ENCODE measurements at regions not wholly inside any gene's neighbourhood (a gene's known extent, or its start where the extent isn't known, plus 50 kb on each side); places are given as distances from the start of the nearest gene placed in this dataset.

DNA sequence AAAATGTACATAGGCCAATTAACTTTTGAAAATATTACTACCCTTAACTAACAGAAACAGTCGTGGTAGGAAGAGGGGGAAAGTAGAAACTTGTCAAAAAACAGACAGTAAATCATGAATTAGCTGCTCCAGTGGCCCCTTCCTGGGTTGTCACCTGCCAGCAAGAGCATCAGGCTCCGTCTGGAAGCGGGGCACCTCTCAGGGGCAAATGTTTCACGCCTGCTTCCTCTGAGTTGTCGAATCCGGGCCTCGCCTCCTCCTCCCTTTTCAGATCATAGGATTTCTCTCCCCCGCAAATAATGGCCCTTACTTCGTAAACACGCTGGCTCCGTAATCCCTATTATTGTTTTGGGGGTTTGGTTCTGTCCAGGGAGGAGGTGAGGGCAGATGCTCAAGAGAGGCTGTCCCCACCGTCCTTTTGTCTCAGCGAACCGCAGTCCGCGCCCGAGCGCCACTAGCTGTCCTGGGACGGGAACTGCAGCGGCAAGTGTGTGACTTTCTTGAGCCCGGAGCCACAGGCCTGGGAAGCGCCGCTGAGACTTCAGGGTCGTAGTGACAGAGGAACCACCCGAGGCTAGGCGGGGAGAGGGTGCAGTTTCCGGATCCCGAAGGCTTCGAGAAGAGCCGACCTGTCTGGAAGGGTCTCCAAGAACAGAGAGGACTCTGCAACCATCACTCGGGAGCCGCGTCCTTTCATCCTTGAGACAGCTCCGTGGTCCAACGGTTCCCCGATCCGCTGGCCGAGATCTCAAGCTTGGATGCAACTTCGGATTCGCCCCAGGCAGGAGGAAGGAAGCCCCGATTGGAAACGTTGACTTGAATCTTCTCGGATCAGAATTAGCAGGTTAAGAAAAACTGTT, 214.5 kb upstream of the ZNF184 start:
- DNase-seq (ENCODE audit: low read depth in 1 of 2, low spot score in 2 of 2), result peak; percentile 77 to 81
- no peaks in the 10 kb centered on the region for H3K27me3 ChIP-seq (replicated peaks)
- peaks cover 3% of the 10 kb centered on the region; the same call in 1 of the 2 replicates for H3K4me1 ChIP-seq (replicated peaks)
- no peaks in the 10 kb centered on the region for H3K36me3 ChIP-seq
- H3K9me3 ChIP-seq (replicated peaks), result no peaks in the 10 kb centered on the region; the same call in 1 of the 2 replicates
- H3K27ac ChIP-seq, result no peak overlapping the region
- peak overlapping the region; percentile 43 for H3K4me3 ChIP-seq

DNA sequence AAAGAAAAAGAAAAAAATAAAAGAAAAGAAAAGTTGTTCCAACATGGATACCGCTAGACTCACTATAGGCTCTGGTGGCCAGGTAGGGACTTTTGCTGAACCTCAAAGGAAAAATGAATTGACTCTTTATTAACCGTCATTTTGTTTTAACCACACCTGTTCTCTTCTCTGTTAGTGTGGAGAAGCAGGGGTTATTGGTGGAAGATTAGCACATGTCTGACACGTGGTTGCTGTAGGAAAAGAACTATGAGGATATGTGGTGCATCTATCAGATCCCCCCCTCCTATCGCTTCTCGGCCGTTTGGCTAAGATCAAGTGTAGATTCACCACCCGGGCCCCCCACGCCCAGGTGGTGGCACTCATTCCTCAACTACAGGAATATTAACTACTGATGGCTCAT, 212.4 kb upstream of the ZNF184 start:
- no peak overlapping the region for H3K4me3 ChIP-seq
- no peak overlapping the region for H3K27ac ChIP-seq
- no peak for DNase-seq (ENCODE audit: low read depth in 1 of 2, low spot score in 2 of 2)
- no peaks in the 10 kb centered on the region for H3K27me3 ChIP-seq (replicated peaks)
- H3K9me3 ChIP-seq (replicated peaks), result peaks cover 5% of the 10 kb centered on the region
- H3K4me1 ChIP-seq (replicated peaks), result peaks cover 3% of the 10 kb centered on the region; the same call in 1 of the 2 replicates
- H3K36me3 ChIP-seq, result no peaks in the 10 kb centered on the region

DNA sequence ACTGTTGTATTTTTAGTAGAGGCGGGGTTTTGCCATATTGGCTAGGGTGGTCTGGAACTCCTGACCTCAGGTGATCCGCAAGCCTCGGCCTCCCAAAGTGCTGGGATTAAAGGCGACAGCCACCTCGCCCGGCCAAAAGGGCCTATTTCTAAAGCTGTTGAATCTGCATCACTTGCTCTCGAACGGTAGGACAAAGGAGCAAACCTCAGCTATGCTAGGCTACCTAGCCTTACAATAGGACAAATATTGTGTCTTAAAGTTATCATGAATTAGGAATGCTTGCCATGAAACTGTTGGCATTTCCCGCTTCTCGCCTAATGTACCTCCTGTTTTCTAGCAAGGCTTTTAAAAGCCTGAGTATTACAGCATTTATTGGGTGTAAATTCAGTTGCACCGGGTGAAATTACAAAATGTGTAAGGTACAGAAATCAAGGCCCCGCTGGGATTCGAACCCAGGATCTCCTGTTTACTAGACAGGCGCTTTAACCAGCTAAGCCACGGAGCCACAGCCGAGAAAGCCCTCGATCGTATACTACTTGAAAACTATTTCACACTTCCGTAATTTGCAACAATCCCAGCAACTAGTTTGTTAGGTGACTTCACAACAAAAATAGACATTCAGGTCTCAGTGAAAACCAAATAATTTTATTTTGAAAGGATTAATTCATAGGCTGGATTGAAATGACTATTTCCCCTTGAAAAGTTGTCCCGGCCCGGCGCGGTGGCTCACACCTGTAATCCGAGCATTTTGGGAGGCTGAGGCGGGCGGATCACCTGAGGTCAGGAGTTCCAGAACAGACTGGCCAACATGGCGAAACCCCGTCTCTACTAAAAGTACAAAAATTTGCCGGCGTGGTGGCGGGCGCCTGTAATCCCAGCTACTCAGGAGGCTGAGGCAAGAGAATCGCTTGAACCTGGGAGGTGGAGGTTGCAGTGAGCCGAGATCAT, 211.6 kb upstream of the ZNF184 start:
- Histone ChIP-seq H3K27ac (no peak overlapping the region), H3K27me3 (replicated peaks) (no peaks in the 10 kb centered on the region), H3K4me3 (no peak overlapping the region), H3K9me3 (replicated peaks) (peaks cover 12% of the 10 kb centered on the region), H3K4me1 (replicated peaks) (peaks cover 3% of the 10 kb centered on the region; the same call in 1 of the 2 replicates), H3K36me3 (no peaks in the 10 kb centered on the region)
- DNase-seq (ENCODE audit: low read depth in 1 of 2, low spot score in 2 of 2), result peak; percentile 25 to 50

GRCh38 chr6:27679964-27680694, 207.2 kb upstream of the ZNF184 start:
- Histone ChIP-seq H3K4me1 (replicated peaks) (no peaks in the 10 kb centered on the region), H3K9me3 (replicated peaks) (peaks cover 14% of the 10 kb centered on the region), H3K27me3 (replicated peaks) (no peaks in the 10 kb centered on the region), H3K36me3 (no peaks in the 10 kb centered on the region), H3K4me3 (no peak overlapping the region), H3K27ac (no peak overlapping the region)
- no peak for DNase-seq (ENCODE audit: low read depth in 1 of 2, low spot score in 2 of 2)

- Histone ChIP-seq H3K27ac (no peak overlapping the region), H3K4me3 (no peak overlapping the region), H3K27me3 (replicated peaks) (no peaks in the 10 kb centered on the region), H3K4me1 (replicated peaks) (no peaks in the 10 kb centered on the region), H3K9me3 (replicated peaks) (peaks cover 14% of the 10 kb centered on the region), H3K36me3 (no peaks in the 10 kb centered on the region)
- no peak for DNase-seq (ENCODE audit: low read depth in 1 of 2, low spot score in 2 of 2)
These were observed 206.5 kb upstream of the ZNF184 start for GRCh38 chr6:27679308-27679963.

DNA sequence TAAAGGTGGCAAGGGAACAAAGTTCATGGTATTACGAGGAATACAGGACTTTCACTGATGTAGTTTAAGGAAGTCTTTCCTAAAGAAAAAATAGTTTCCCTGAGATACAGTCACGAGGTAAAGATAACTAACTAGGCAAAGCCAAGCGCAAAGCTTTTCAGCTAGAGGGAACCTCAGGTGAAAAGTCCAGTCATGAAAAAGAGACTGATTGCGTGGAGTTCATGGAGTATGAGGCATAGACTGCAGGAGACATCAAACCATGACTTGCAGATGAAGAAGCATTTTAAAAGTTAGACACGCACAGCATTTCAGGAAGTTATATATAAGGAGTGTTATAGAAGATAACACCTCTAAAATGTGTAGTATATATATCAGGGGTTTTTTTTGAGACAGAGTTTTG, 205.6 kb upstream of the ZNF184 start:
- Histone ChIP-seq H3K36me3 (no peaks in the 10 kb centered on the region), H3K27me3 (replicated peaks) (no peaks in the 10 kb centered on the region), H3K4me3 (no peak overlapping the region), H3K27ac (no peak overlapping the region), H3K9me3 (replicated peaks) (peaks cover 14% of the 10 kb centered on the region), H3K4me1 (replicated peaks) (no peaks in the 10 kb centered on the region)
- no peak for DNase-seq (ENCODE audit: low read depth in 1 of 2, low spot score in 2 of 2)

DNA sequence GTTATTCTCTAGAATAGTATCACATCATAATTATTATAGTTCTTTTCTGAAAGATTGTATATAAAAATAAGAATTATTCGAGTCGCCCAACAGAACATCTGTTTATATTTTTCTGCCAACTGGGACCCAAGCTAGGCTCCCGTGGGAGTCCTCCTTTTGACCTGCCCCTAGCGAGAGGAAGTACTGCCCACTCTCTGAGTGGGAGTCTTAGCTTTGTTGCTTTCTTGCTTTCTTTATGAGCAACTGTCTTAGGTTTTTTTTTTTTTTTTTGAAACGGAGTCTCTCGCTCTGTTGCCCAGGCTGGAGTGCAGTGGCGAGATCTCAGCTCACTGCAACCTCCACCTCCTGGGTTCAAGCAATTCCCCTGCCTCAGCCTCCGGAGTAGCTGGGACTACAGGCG, 202.0 kb upstream of the ZNF184 start:
- Histone ChIP-seq H3K4me1 (replicated peaks) (no peaks in the 10 kb centered on the region), H3K9me3 (replicated peaks) (peaks cover 5% of the 10 kb centered on the region), H3K27me3 (replicated peaks) (no peaks in the 10 kb centered on the region), H3K27ac (no peak overlapping the region), H3K4me3 (no peak overlapping the region), H3K36me3 (no peaks in the 10 kb centered on the region)
- DNase-seq (ENCODE audit: low read depth in 1 of 2, low spot score in 2 of 2), result no peak

DNA sequence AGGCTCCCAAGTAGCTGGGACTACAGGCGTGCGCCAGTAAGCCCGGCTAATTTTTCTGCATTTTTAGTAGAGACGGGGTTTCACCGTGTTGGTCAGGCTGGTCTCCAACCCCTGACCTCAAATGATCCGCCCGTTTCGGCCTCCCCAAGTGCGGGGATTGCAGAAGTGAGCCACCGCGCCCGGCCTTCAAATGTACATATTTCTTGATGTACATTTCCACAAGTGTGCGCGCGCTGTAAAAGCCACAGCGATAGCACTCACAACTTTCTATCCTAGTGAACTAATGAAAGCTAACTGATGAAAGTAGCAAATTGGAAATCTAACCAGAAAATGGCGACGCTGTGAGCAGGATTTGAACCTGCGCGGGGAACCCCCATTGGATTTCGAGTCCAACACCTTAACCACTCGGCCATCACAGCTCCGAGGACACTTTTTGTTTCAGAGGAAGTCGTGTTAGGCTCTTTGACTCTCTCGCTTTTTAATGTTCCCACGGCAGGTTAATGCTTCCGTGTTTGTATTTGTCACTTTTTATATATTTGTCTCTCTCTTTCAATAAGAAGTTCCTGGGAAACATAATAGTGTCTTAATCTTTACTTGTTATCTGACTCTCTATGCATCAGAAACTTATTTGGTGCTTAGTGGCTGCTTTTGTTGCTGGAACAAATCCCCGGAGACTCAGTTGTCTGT, 199.4 kb upstream of the ZNF184 start:
- H3K27ac ChIP-seq, result no peak overlapping the region
- H3K27me3 ChIP-seq (replicated peaks), result no peaks in the 10 kb centered on the region
- no peaks in the 10 kb centered on the region for H3K36me3 ChIP-seq
- no peak overlapping the region for H3K4me3 ChIP-seq
- H3K4me1 ChIP-seq (replicated peaks), result no peaks in the 10 kb centered on the region
- no peaks in the 10 kb centered on the region; the same call in 1 of the 2 replicates for H3K9me3 ChIP-seq (replicated peaks)
- DNase-seq (ENCODE audit: low read depth in 1 of 2, low spot score in 2 of 2), result no peak

DNA sequence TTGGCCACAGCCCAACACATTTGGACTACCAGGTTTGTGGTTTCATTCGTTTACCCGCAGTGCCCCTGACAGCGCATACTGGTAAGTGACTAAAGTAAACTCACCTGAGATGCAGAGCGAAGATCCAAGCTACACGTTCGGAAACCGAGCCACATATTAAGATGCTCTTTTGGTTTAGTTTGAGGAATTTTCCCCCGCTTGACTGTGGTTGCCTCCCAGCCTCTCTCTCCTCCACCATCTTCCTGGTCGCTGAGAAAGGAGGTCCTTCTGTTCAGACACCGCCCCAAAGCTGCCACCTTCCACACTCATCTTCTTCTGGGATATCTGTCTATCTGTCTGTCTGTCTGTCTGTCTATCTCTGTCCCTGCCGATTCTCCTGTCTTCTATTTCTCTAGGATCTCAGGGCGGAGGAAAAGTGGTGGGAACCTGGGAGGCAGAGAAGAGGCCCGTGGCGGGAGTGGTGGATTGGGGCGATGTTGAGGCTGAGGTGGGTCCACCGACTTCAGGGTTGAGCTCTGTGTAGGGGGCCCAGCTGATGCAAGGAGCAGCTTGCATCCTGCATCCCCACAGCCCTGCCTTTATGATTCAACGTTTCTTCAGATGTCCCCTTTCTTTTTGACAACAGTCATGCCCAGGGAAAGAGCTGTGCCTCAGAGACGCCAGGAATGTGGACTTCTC, 196.9 kb upstream of the ZNF184 start:
- no peak overlapping the region for H3K4me3 ChIP-seq
- no peaks in the 10 kb centered on the region; the same call in 1 of the 2 replicates for H3K9me3 ChIP-seq (replicated peaks)
- no peaks in the 10 kb centered on the region for H3K4me1 ChIP-seq (replicated peaks)
- H3K27me3 ChIP-seq (replicated peaks), result no peaks in the 10 kb centered on the region
- no peak overlapping the region for H3K27ac ChIP-seq
- no peaks in the 10 kb centered on the region for H3K36me3 ChIP-seq
- no peak for DNase-seq (ENCODE audit: low read depth in 1 of 2, low spot score in 2 of 2)

GRCh38 chr6:27669295-27669623, 196.4 kb upstream of the ZNF184 start:
- H3K27ac ChIP-seq, result no peak overlapping the region
- DNase-seq (ENCODE audit: low read depth in 1 of 2, low spot score in 2 of 2), result no peak
- H3K9me3 ChIP-seq (replicated peaks), result no peaks in the 10 kb centered on the region; the same call in 1 of the 2 replicates
- H3K4me3 ChIP-seq, result no peak overlapping the region
- no peaks in the 10 kb centered on the region for H3K4me1 ChIP-seq (replicated peaks)
- H3K36me3 ChIP-seq, result no peaks in the 10 kb centered on the region
- no peaks in the 10 kb centered on the region for H3K27me3 ChIP-seq (replicated peaks)

DNA sequence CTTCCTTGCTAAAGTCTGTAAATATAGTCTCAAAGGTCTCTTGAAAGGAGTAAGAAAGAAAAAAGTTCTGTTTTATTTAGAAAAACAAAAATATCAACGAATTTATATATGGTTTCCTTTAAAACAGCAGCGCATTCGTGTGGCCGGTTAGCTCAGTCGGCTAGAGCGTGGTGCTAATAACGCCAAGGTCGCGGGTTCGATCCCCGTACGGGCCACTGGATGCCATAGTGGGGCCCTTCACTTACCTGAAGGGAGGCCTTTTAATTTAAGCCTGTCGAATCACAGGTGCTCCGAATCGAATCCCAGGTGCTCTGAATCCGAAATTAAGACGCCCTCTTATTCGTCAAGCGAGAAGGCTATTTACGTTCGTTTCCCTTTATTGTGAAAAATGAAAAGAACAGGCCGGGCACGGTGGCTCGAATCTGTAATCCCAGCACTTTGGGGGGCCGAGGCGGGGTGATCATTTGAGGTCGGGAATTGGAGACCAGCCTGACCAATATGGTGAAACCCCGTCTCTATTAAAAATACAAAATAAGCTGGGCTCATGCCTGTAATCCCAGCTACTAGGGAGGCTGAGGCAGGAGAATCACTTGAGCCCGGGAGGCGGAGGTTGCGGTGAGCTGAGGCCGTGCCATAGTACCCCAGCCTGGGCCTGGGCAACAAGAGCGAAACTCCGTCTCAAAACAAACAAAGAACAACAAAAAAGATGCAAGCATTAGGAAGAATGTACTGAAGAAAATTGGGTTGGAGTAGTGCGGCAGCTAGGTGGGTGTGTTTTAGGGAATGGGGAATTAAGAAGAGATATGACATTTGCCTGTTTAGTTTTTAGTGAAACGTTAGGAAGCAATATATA, 195.8 kb upstream of the ZNF184 start:
- Histone ChIP-seq H3K27me3 (replicated peaks) (no peaks in the 10 kb centered on the region), H3K4me1 (replicated peaks) (no peaks in the 10 kb centered on the region), H3K9me3 (replicated peaks) (no peaks in the 10 kb centered on the region; the same call in 1 of the 2 replicates), H3K4me3 (no peak overlapping the region), H3K36me3 (no peaks in the 10 kb centered on the region), H3K27ac (no peak overlapping the region)
- peak in 1 of 2 experiments; percentile 15 for DNase-seq (ENCODE audit: low read depth in 1 of 2, low spot score in 2 of 2)
